ENCODE measurements at regions not wholly inside any gene's neighbourhood (a gene's known extent, or its start where the extent isn't known, plus 50 kb on each side); places are given as distances from the start of the nearest gene placed in this dataset.

DNA sequence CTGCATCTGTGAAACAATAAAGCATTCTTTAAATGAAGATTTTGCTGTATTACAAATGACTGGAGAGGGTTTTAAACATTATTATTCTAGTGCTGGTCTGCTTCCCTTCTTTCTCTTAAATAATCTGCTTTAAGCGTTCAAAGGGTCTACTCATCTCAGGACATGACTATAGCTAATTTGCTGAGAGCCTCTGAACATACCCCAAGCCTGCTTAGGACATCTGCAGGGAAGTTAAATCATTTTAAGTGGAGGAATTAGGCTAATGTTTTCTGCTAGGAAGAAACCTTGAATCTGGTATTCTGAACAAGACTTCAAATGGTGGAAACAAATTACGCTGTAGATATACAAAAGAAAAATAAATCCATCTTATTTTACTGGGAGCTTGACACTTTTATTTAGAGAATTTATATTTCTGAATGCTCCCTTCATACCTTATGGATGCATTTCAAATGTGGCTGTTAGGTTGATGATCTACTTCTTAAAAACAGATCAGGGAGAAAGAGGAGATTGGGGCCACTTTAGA is 124.4 kb upstream of the ITGB1 start:
- TF ChIP-seq CTCF (IDR thresholded peaks at IDR 0.05; ENCODE audit: low read depth, low read length), result no peak
- TF ChIP-seq EZH2phosphoT487 (IDR thresholded peaks at IDR 0.05; ENCODE audit: low read depth), result no peak
